Endothelial cell of umbilical vein (primary cell): ENCODE measurements at regions not wholly inside any gene's neighbourhood (a gene's known extent, or its start where the extent isn't known, plus 50 kb on each side); places are given as distances from the start of the nearest gene placed in this dataset.

ENCODE experiments used
- JUN ChIP-seq: IDR thresholded peaks from 2 replicates; pipeline ENCODE4 v1.6.1; 2011; ENCODE audit warnings: borderline replicate concordance, low read depth; ENCODE audit not compliant: insufficient read length, insufficient read depth
- POLR2AphosphoS5 ChIP-seq: IDR thresholded peaks from 2 replicates; pipeline ENCODE4 v1.6.1; 2012; ENCODE audit warnings: low read depth, mild to moderate bottlenecking, control low read depth, low read length, moderate library complexity; ENCODE audit not compliant: insufficient read depth
- TF ChIP-seq, protein P1 (sequence below), 2 donors: IDR thresholded peaks; 1 replicate in 1 of 2; 2 replicates in 1 of 2; pipeline ENCODE4 v1.5.1; 2011; ENCODE audit warnings: low read length in 2 of 2, mild to moderate bottlenecking in 2 of 2, moderate library complexity in 2 of 2, control low read depth in 1 of 2, inconsistent platforms in 1 of 2, low read depth in 1 of 2; ENCODE audit not compliant: insufficient read depth in 1 of 2; ENCODE audit errors: extremely low read depth in 1 of 2

DNA sequence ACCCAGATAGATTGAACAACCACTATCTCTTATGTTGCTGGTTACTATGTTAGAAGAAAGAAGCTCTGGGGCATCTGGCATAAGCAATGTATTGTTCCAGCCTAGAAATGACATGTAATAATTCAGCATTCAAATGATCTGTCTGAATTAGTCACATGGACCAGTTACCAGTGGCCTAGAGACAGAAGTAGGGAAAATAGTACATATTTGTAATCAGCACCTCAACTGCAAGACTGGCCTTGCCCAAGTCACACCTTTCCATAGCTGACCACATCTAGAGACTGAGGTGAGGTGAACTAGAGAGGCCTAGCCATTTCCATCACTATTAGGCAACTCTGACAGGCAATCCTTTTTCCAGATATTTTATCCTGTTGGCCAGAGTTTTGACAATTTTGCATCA lies 315.6 kb upstream of the KCND2 start:
- TF ChIP-seq POLR2AphosphoS5 (no peak), JUN (no peak)
- TF ChIP-seq, protein P1, sequence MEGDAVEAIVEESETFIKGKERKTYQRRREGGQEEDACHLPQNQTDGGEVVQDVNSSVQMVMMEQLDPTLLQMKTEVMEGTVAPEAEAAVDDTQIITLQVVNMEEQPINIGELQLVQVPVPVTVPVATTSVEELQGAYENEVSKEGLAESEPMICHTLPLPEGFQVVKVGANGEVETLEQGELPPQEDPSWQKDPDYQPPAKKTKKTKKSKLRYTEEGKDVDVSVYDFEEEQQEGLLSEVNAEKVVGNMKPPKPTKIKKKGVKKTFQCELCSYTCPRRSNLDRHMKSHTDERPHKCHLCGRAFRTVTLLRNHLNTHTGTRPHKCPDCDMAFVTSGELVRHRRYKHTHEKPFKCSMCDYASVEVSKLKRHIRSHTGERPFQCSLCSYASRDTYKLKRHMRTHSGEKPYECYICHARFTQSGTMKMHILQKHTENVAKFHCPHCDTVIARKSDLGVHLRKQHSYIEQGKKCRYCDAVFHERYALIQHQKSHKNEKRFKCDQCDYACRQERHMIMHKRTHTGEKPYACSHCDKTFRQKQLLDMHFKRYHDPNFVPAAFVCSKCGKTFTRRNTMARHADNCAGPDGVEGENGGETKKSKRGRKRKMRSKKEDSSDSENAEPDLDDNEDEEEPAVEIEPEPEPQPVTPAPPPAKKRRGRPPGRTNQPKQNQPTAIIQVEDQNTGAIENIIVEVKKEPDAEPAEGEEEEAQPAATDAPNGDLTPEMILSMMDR (IDR thresholded peaks at IDR 0.05; ENCODE audit: extremely low read depth in 1 of 2, insufficient read depth in 1 of 2, low read depth in 1 of 2, low read length in 2 of 2): no peak
